HL-60 (cell line): ENCODE measurements at regions not wholly inside any gene's neighbourhood (a gene's known extent, or its start where the extent isn't known, plus 50 kb on each side); places are given as distances from the start of the nearest gene placed in this dataset.

Experiments used
- CTCF ChIP-seq: IDR thresholded peaks from one replicate; pipeline ENCODE4 v1.5.1; 2011; ENCODE audit warnings: low read length, control low read depth, inconsistent platforms; ENCODE audit not compliant: insufficient read depth
- GABPA ChIP-seq: IDR thresholded peaks from 2 replicates; pipeline ENCODE4 v1.6.1; 2012; ENCODE audit warnings: low read depth
- POLR2AphosphoS5 ChIP-seq: IDR thresholded peaks from 2 replicates; pipeline ENCODE4 v1.6.1; 2012; ENCODE audit warnings: low read depth

- no peak for TF ChIP-seq CTCF
- TF ChIP-seq POLR2AphosphoS5: no peak
- TF ChIP-seq GABPA: no peak
These were observed 1469.0 kb downstream of the LRRC4C start for GRCh38 chr11:39990421-39990831.
